RWPE2 (cell line): ENCODE measurements at regions not wholly inside any gene's neighbourhood (a gene's known extent, or its start where the extent isn't known, plus 50 kb on each side); places are given as distances from the start of the nearest gene placed in this dataset.

Experiments used
- ATAC-seq: fragments of 200-7000 bp; cut with Tn5 transposase; 3 replicates; pipeline ENCODE4 v1.9.1; 2021; ENCODE audit warnings: low read depth
- DNase-seq: peaks from one replicate; pipeline ENCODE4 v3.0.0-alpha.2; 2020; ENCODE audit warnings: low spot score
- H3K27ac ChIP-seq: fragments of 450-650 bp; 2 replicates; pipeline ENCODE4 v1.5.1; 2017; ENCODE audit warnings: mild to moderate bottlenecking; ENCODE audit not compliant: poor library complexity, severe bottlenecking
- H3K27me3 ChIP-seq: fragments of 250-450 bp; sonication (Bioruptor Pico); 2 replicates; pipeline ENCODE4 v1.5.1; 2021; ENCODE audit warnings: mild to moderate bottlenecking, moderate library complexity; ENCODE audit not compliant: insufficient read depth, poor library complexity, severe bottlenecking
- H3K36me3 ChIP-seq: fragments of 250-450 bp; sonication (Bioruptor Pico); 2 replicates; pipeline ENCODE4 v1.5.1; 2020; ENCODE audit warnings: low read depth, mild to moderate bottlenecking, moderate library complexity
- H3K4me1 ChIP-seq: fragments of 250-450 bp; sonication (Bioruptor Pico); 2 replicates; pipeline ENCODE4 v1.5.1; 2021; ENCODE audit warnings: mild to moderate bottlenecking, moderate library complexity; ENCODE audit not compliant: insufficient read depth, poor library complexity, severe bottlenecking
- H3K4me3 ChIP-seq: fragments of 250-450 bp; sonication (Bioruptor Pico); 2 replicates; pipeline ENCODE4 v1.5.1; 2021; ENCODE audit warnings: mild to moderate bottlenecking, moderate library complexity; ENCODE audit not compliant: severe bottlenecking
- H3K9me3 ChIP-seq: fragments of 250-450 bp; sonication (Bioruptor Pico); 2 replicates; pipeline ENCODE4 v1.5.1; 2021; ENCODE audit warnings: mild to moderate bottlenecking, moderate library complexity; ENCODE audit not compliant: severe bottlenecking
- CTCF ChIP-seq: fragments of 450-650 bp; IDR thresholded peaks from one replicate; pipeline ENCODE4 v1.5.1; 2017; ENCODE audit warnings: mild to moderate bottlenecking, moderate library complexity; ENCODE audit not compliant: poor library complexity, severe bottlenecking

DNA sequence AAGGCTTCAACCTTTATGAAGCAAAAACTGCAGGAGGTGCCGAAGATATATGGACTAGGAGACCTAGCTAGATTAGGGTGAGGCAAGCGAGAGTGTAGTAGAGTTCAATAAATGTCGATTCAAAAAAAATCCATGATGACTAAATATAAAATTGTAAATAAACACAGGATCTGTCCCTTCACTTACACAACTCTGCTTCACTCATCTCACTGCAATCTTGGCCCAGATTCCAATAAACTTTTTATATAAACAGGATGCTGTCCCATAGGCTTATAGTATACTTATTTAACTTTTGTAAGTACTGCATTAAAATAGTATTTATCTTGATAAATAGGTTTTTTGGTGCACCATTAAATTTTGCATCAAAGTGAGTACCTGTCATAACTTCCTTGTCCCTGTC, 648.4 kb upstream of the NRSN1 start:
- TF ChIP-seq CTCF, result no peak
- Histone ChIP-seq H3K9me3 (no peaks in the 10 kb centered on the region), H3K36me3 (no peaks in the 10 kb centered on the region), H3K4me1 (no peaks in the 10 kb centered on the region), H3K27ac (no peak overlapping the region), H3K4me3 (no peak overlapping the region), H3K27me3 (no peaks in the 10 kb centered on the region)
- DNase-seq (no peak), ATAC-seq (no peak)

- Histone ChIP-seq H3K4me3 (no peak overlapping the region), H3K27me3 (no peaks in the 10 kb centered on the region), H3K36me3 (no peaks in the 10 kb centered on the region), H3K27ac (no peak overlapping the region), H3K4me1 (peaks cover 1% of the 10 kb centered on the region), H3K9me3 (no peaks in the 10 kb centered on the region)
- DNase-seq (no peak), ATAC-seq (no peak)
- TF ChIP-seq CTCF, result no peak
These were observed 647.7 kb upstream of the NRSN1 start for GRCh38 chr6:23478312-23478711.

DNA sequence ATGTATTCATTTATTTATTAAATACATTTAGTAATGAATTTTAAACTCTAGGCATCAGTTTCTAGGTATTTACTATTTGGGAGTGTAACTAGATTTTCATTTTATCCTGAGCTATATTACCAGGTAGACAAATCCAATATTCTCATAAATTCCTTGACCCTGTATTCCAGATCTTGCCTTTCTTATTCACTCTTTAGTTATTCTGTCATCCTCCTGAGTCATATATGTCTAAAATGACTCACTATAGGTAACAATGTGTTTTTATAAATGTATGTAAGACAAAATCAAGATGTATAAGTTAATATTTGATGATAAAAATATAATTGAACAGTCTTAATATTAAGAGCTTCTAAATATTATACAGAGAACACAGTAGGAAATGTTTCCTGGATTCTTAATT, 642.1 kb upstream of the NRSN1 start:
- TF ChIP-seq CTCF, result no peak
- no peaks in the 10 kb centered on the region for H3K27me3 ChIP-seq
- H3K4me3 ChIP-seq, result no peak overlapping the region
- no peaks in the 10 kb centered on the region for H3K36me3 ChIP-seq
- H3K4me1 ChIP-seq, result peaks cover 10% of the 10 kb centered on the region
- DNase-seq (no peak), ATAC-seq (peak; percentile 84)
- no peaks in the 10 kb centered on the region for H3K9me3 ChIP-seq
- H3K27ac ChIP-seq, result no peak overlapping the region

DNA sequence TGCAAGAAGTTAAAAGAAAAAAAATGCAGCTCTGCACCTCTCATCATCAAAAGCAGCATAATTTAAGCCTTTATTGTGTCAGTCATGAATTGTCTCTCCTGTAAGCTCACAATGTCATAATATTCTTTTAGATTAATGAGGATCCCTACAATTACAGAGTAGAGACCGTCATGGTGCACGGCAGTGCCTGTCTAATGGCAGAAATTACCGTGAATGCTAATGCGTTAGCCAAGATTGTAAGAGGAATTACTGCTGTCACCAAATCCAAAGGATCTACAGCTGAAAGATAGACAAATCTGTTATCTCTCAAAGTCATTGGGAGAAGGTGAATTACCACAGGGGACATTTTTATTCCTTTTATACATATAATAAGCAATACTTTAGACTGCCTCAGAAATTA, 631.6 kb upstream of the NRSN1 start:
- no peak overlapping the region for H3K27ac ChIP-seq
- no peaks in the 10 kb centered on the region for H3K27me3 ChIP-seq
- no peak for ATAC-seq
- H3K9me3 ChIP-seq, result no peaks in the 10 kb centered on the region
- DNase-seq, result no peak
- no peaks in the 10 kb centered on the region for H3K36me3 ChIP-seq
- H3K4me1 ChIP-seq, result no peaks in the 10 kb centered on the region
- no peak overlapping the region for H3K4me3 ChIP-seq
- no peak for TF ChIP-seq CTCF

DNA sequence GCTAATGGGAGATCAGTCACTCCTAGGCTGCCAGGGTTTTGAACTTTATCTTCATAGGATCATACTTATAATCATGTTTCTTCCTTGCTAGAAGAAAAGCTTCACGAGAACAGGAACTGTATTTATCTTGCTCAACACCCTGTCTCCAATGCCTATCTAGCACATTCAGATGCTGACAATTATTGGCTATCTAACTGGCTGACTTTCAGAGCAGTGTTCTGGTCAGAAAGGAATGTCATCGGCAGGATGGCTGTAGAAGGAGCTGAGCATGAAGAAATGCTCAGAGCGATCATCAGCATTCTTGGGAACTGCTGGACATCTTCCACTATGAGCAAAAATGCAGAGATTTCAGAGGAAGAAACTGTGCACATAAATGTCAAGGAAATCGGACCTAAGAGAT, 628.0 kb upstream of the NRSN1 start:
- Histone ChIP-seq H3K9me3 (no peaks in the 10 kb centered on the region), H3K27me3 (no peaks in the 10 kb centered on the region), H3K27ac (no peak overlapping the region), H3K4me3 (no peak overlapping the region), H3K36me3 (no peaks in the 10 kb centered on the region), H3K4me1 (no peaks in the 10 kb centered on the region)
- DNase-seq (no peak), ATAC-seq (no peak)
- no peak for TF ChIP-seq CTCF
